Stimulated activated CD8-positive, alpha-beta memory T cell treated with anti-CD3 and anti-CD28 coated beads, Interleukin-4, amount 100 ng/mL, for 4 hours (primary cell): ENCODE measurements at regions not wholly inside any gene's neighbourhood (a gene's known extent, or its start where the extent isn't known, plus 50 kb on each side); places are given as distances from the start of the nearest gene placed in this dataset.

Experiments
- DNase-seq, 2 donors: peaks; one replicate each; pipeline ENCODE4 v3.0.0-alpha.2; 2020; ENCODE audit warnings: low read depth in 2 of 2, low spot score in 1 of 2

- no peak for DNase-seq
Measured at GRCh38 chr1:193979219-193979618, 792.8 kb upstream of the B3GALT2 start.

DNA sequence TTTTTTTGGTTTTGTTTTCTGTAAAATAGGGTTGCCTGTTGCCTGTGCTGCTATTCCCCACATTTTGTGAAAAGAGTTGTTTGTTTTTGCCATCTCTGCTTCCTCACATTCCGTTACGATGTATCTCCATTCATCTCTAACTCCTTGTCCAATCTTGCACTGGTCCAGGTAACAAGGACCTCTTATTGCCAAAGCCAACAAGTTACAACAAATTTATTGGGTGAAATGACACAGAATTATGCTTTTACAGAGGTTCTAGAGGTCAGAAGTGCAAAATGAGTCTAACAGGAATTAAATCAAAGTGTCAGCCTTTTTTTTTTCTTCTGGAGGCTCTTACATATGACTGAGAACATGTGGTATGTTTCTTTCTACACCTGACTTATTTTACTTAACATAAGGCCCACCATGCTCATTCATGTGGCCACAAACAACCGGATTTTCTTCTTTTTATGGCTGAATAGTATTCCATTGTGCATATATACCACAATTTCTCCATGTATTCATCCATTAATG is 787.9 kb upstream of the B3GALT2 start:
- no peak for DNase-seq

- no peak for DNase-seq
Measured at GRCh38 chr1:193973428-193973827, 787.0 kb upstream of the B3GALT2 start.

- DNase-seq, result no peak
Measured at GRCh38 chr1:193971595-193971994, 785.2 kb upstream of the B3GALT2 start.

- no peak for DNase-seq
Measured at GRCh38 chr1:193960499-193960898, 774.1 kb upstream of the B3GALT2 start.

DNA sequence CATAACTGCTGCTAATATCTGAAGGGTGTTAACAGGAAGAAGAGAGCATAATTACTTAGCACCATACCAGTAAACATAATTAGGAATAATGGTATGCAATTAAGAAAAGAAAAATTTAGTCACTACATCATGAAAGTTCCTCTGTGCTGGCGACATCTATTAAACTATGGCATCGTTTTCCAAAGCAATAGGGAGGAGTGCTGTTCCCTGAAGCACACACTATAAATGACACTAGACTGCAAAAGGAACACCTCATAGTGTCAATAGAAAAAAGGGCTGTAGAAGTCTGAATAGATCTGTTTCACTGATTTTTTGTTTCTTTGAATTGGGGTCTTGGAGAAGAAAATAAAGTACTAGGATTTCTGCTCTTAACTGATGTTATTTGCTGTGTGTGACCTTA is 773.6 kb upstream of the B3GALT2 start:
- no peak for DNase-seq

- DNase-seq, result no peak
Measured at GRCh38 chr1:193957556-193958095, 771.2 kb upstream of the B3GALT2 start.

DNA sequence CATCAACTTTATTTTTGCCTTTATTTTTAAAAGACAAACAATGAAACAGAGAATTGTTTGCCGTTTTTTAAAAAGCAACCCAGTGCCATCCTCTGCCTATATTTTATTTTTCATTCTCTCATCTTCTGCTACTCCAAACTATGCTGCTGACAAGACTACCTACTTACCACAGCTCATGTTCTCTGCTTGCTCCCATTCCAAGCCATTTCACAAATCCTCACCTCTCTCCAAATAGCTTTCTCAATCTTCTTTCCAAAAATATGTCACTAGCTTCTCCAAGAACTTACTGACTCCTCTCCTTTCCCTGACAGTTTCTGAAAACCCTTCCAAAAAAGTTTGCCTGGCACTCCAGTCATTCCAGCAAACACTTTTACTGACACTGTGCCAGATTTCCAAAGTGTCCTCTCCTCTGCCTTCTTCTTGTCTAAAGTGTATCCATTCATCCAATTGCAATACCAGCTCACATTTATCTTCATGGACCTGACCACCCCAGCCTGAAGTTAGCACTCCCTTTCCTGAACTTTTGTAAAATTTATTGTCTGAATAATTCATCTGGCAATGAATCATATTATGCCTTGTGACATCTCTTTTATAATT is 766.5 kb upstream of the B3GALT2 start:
- DNase-seq, result no peak

DNA sequence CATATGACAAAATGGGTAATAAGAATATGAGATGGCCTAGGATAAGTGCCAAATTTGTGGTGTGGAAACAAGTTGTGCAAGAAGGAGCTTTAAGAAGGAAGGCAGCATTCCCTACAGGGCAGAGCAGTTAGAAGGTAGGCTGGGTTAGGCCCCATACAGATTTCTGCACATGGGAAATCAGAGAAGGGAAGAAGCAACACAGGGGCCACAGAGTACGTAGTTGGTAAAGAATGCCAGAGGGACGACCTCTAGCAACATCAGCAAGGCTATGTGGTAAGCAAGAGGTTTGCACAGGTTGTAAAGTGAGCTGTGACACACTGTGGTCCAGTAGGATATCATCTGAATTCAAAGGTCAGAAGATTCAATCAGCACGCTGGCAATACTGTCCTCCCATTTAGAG is 765.6 kb upstream of the B3GALT2 start:
- DNase-seq, result no peak

DNA sequence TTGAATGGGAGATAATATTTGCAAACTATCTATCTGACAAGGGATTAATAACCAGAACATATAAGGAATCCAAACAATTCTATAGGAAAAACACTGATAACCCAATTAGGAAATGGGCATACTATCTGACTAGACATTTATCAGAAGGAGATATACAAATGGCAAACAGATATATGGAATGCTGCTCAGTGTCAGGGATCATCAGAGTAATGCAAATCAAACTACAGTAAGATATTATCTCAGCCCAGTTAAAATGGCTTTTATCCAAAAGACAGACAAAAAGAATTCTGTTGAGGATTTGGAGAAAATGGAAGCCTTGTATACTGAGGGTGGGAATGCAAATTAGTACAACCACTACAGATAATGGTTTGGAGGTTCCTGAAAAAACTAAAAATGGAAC is 758.0 kb upstream of the B3GALT2 start:
- DNase-seq, result no peak

DNA sequence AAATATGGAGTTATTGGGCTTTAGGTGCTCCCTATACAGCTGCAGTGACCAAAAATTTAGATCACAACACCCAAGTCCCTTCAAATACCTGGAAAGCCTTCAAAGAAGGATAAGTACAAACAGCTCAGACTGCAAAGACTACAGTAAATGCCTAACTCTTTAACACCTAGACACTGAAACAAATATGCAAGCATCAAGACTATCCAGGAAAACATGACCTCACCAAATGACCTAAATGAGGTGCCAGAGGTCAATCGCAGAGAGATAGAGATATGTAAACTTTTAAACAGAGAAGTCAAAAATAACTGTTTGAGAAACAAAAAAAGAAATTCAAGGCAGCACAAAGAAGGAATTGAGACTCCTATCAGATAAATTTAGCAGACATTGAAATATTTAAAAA is 753.8 kb upstream of the B3GALT2 start:
- no peak for DNase-seq

DNA sequence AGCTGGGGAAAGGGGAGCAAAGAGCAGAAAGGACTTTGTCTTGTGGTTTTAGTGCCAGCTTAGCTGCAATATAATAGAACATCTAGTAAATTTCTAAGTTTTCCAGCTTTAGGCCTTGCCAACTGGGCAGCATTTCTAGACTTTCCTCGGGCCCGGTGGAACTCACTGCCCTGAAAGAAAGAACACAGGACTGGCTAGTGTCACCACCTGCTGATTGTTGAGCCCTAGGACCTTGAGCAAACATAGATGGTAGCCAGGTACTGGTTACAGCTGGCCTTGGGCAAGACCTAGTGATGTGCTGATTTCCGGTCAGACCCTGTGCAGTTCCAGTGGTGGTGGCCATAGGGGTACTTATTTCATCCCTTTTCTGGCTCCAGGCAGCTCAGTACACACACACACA is 753.2 kb upstream of the B3GALT2 start:
- DNase-seq, result no peak

- no peak for DNase-seq
Measured at GRCh38 chr1:193937308-193937707, 750.9 kb upstream of the B3GALT2 start.

DNA sequence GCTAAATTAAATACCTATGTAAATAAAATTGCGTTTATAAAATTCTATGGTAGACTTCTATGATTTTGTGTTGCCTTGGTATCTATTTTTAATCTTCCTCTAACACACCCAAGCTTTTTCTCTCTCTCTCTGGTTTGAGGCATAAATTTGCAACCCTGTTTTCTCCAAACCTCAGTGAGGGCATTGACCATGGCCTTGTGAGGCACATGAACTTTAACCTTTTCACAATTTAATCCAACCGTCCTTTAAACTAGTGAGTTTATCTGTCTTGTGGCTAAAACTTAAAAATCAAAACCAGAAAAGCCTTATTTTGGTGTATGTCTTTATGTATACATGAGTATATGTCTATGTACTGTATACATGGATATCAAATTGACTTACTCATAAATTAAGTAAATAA is 746.6 kb upstream of the B3GALT2 start:
- DNase-seq, result no peak

DNA sequence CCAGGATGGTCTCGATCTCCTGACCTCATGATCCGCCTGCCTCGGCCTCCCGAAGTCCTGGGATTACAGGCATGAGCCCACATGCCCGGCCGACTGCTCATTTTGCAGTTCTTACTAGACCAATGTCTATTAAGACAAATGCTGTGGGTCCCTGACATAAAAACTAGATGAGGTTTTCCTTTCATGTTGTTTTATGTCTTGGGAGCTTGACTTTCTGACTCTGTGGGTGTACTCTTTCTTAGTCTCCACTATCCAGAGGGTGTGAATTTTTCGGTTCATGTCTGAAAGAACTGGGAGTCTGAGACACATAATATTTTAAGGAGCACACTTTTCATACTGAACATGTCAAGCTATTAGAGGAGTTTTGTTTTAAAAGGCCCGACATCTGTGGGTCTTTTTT is 744.9 kb upstream of the B3GALT2 start:
- no peak for DNase-seq

GRCh38 chr1:193929374-193930033 is 743.1 kb upstream of the B3GALT2 start:
- DNase-seq, result no peak

DNA sequence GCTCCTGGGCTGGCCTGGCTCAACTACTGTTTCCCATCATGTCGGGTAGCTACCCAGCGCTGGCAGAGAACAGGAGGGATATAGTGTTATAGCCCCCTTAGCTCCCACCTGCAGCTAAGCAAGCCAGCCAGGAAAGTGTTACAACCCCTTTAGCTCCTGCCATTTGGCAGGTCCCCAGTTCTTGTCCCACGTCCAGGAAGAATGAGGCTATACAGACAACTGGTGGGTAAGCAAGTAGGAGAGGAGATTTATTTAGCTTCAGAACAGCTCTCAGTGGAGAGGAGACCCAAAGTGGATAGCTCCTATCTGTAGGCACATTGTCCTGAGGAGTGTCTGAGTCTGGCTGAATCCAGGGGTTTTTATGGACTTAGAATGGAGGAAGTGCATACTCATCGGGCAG is 741.1 kb upstream of the B3GALT2 start:
- DNase-seq, result no peak

DNA sequence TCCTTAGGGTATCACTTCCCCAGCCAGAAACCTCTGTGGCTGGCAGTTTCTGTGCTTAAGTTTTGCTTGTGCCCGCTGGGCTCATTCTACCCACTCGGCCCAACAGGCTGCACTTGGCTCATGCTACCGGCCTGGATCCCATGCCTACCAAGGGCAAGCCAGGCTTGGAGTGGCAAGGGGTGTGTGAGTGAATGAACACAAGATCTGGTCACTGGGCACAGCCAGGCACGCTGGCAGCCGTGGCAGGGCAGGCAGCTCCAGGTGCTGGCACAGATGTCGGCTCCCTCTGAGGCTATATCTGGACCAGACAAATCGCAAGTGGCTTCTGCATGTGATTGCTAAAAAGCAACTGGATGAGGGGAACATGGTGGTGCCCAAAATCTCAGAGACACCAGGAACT is 740.5 kb upstream of the B3GALT2 start:
- DNase-seq, result no peak

GRCh38 chr1:193919827-193920226 is 733.4 kb upstream of the B3GALT2 start:
- DNase-seq, result no peak

GRCh38 chr1:193916452-193916851 is 730.0 kb upstream of the B3GALT2 start:
- DNase-seq, result no peak

GRCh38 chr1:193914871-193915270 is 728.5 kb upstream of the B3GALT2 start:
- no peak for DNase-seq

- no peak for DNase-seq
Measured at GRCh38 chr1:193909406-193910082, 723.1 kb upstream of the B3GALT2 start.
